Tongue (tissue), 1 donor: ENCODE measurements at regions not wholly inside any gene's neighbourhood (a gene's known extent, or its start where the extent isn't known, plus 50 kb on each side); places are given as distances from the start of the nearest gene placed in this dataset.
A peak's percentile ranks its signal among the peaks of the same experiment; 100 is the strongest.

Experiments
- DNase-seq: peaks from one replicate; pipeline ENCODE4 v3.0.0-alpha.2; 2015

DNA sequence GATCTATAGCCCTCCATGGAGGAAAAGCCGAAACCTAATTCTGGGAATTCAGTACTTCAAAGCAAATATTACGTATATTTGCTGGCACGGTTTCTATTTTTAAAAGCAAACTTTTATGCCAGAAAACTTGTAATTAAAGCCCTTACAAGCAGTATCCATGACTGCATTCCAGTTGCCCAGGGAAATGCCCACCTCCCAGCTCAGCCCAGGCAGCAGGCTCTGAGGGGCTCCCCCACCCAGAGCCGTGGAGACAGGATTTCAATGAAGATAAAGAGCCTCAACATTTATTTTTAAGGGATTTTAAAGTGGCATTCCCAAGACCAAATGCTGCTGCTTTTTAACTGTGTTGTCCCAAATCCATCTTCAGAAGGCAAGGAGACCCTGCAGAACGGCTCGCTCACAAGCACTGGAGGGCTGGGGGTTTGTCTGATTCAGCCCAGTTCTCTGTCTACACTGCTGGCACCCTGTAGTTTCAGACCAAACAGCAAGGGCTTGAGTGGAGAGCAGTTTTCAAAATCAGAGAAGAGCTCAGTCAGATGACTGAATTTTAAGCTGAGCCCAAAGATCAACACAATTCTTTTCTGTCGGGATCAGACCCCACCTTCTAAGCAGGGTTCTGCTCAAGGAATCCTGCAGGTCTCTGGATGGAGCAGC, 105.1 kb downstream of the KCNF1 start:
- no peak for DNase-seq

DNA sequence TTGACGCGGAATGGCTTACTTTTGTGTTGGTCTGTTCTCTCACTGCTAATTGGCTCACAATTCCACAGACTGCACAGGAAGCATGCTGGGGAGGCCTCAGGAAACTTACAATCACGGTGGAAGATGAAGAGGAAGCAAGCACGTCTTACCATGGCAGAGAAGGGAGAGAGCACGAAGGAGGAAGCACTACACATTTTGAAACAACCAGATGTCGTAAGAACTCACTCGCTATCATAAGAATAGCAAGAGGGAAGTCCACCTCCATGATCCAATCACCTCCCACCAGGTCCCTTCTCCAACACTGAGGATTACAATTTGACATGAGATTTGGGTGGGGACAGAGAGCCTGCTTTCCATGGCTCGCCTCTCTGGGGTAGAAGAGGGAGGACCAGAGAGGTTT, 106.2 kb downstream of the KCNF1 start:
- DNase-seq, result no peak

DNA sequence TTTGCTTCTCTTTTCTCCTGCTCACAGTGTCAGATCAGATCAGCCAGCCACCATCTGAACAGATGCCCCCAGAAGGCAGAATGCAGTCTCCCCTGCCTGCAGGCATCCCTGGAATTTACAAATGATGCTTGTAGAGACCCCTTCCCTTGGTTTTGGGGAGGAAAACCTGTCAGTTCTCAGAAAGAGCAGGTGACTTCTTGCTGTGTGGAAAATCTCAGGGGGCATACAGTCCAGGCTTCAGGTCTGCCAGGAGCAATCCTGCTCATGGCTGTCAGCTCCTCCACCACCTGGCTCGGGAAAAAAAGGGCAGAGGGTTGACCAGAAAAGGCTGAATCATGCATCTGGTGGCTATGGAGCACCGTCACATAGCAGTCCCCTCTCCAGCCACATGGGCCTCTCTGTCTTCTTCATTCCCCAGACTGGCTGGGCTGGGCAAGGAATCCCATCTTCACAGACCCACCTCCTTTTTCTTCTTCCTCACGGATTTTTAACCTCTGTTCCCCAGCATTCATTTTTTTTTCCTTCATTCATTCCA, 107.0 kb downstream of the KCNF1 start:
- no peak for DNase-seq

DNA sequence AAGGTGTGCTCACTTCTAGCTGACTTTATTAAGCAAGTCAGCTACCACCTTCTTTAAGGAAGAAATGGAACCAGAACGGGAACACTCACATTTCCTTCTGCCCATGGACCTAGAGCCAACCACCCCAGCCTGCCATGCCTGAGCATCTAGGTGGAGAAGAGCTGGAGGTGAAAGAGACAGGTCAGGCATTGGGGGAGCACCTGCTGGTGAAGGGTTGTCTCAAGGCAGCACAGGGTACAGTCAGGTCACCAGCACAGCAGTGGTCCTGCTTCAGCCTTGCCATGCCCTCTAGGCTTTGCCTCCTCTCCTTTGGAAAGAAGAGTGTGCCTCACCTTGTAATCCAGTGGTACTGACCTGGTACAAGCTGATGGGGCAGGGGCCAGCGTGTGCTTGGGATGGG, 107.9 kb downstream of the KCNF1 start:
- DNase-seq, result no peak

DNA sequence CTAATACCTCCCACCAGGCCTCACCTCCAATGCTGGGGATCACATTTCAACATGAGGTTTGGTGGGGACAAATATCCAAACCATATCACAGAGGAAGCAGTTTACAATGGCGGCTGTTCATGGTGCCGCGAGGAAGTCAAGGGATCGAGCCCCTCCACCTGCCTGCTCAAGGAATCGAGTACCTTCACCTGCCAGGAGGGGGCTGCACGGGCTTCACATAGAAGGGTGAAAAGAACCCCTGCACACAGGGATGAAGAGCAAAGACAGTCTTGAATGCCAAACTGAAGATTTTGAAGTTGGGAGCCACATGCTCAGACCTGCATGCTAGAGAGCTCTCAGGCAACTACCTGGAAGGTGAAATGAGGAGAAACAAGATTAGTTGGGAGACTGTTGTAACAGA, 110.3 kb downstream of the KCNF1 start:
- DNase-seq, result no peak

DNA sequence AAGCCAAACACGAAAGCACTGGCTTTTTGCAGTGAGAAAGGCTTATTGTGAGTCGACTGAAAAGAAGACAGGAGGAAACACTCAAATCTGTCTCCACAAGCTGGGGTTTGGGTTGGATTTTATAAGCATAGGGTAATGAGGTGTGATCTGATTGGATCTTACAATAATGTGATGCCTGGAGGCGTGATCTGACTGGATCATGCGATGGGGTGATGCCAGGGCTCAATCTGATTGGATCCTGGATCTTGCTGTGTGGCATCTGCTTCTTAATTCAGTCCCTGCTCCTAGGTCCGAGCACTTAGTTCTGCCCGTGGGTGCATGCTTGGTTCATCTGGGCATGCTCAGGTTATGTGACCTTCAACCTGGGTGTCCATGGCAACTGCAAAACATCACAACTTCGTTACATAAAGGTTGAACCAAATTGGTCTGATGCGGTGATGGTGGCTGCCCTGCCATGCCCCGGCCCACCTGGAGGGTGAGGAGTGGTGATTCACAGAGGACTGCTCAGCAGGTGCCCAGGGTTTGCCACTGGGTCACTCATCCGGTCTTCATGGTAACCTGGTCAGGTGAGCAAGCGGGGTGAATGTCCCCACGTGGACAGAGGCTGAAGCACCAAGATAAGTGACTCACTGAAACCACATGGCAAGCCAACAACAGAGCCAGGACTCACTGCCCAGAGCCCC, 111.0 kb downstream of the KCNF1 start:
- no peak for DNase-seq

DNA sequence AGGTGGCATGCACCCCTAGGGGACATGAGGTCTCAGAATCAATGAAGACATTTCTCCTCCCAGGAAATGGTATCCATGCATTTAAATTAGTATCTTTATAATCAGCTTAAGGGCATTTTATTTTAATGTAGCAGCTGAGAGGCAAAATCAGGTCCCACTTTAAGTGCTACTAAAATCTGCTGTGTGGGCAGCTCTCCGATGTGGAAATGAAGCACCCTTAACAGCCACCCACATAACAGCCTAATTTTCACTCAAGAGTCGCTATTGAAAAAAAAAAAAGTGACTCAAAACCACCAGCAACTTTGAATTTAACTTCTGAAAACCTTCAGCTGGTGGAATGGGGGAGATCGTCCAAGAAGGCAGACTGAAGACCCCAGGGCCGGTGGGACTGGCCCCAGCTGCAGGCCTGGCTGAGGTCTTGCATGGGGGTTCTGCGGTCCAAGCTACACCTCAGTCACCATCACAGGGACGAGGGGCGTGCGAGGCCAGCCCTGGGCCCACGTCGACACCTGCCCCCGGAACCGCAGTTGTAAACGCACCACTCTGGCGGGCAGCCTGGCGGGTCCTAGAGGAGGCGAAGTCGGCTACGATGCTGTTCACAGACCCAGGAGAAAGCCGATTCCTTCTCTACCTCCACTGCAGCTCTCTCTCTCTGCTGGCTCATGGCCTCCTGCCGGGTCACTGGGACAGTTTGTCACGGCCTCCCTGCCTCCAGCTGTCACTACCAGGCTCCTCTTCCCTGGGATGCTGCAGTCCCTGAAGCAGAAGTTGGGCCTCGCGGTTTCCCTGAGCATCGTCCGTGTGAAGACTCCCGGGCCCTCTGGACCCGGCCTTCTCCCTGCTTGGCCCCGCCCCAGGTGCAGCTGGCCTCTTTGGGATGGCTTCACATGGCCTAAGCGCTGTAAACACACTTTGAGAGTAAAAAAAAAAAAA, 111.9 kb downstream of the KCNF1 start:
- peak; percentile 5 for DNase-seq

DNA sequence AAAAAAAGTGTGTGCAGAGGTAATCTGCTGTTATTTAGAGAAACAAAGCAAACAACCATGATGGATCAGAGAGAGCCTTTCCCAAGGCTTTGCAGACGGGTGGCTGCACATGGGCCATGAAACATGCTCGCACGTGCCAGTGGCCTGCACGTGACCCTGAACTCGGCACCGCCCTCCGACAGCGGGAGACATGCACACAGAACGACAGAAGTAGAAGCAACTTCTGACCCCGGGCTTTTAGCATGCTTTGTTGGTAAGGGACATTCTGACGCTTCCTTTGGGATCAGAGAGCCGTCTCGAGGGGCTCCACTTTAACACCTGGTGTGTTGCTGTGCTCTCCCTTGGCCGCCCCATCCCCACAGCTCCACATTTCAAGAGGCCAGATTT, 112.5 kb downstream of the KCNF1 start:
- peak; percentile 79 for DNase-seq

DNA sequence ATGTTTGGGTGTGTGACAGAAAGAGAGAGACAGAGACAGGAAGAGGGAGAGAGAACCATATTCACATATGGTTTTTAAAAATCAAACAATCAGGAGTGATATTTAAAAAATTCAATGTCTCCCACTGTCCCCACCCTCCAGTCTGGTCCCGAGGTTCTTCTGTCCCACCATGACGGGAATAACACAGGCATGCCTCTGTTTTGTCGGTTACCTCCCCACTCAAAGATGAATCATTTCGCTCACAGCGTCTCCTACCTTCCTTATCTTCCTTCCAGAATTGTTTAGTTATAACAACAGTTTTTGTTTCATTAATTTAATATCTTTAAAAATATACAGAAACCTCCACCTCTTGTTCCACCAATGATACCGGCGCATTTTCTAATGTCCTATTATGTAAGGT, 113.0 kb downstream of the KCNF1 start:
- DNase-seq, result no peak

DNA sequence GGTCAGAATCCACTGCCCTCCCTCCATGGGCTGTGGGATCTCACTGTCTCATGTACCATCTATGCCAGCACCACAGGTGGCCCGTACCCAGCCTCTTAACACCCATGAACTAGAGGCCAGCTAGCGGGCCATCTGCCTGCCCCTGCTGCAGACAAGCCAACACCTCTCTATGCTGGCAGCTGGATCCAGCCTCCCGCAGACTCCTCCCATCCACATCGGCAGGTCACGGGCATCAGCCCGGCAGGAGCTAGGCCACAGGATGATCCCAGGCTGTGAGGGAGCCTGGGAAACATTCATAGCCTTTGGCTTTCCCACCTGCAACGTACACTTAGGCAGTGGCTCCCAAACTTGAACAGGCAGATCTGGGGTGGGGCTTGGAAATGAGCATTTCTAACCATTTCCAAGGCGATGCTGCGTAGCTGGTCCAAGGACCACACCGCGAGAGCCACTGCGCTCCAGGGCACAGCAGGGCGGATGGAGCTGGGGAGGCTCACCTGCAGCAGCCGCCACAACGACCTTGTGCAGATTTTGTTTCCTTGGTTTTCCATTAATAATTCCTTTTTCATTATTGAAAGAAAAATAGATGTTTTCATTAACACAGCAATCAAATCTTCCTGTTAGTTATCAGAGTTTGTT, 114.7 kb downstream of the KCNF1 start:
- DNase-seq, result peak; percentile 39

DNA sequence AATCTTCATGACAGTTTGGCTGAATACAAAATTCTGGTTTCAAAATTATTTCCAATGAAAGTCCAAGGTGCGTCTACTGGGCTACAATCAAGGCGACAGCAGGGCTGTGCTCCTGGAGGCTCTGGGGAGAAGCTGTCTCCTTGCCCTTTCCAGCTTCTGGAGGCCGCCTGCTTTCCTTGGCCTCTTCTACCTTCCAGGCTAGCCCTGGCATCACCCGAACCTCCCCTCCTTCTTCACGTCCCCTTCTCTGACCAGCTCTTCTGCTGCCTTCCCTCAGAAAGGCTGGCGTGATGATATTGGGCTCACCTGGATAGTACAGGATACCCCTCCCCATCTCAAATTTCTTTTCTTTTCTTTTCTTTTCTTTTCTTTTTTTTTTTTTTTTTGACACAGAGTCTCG, 115.5 kb downstream of the KCNF1 start:
- no peak for DNase-seq

DNA sequence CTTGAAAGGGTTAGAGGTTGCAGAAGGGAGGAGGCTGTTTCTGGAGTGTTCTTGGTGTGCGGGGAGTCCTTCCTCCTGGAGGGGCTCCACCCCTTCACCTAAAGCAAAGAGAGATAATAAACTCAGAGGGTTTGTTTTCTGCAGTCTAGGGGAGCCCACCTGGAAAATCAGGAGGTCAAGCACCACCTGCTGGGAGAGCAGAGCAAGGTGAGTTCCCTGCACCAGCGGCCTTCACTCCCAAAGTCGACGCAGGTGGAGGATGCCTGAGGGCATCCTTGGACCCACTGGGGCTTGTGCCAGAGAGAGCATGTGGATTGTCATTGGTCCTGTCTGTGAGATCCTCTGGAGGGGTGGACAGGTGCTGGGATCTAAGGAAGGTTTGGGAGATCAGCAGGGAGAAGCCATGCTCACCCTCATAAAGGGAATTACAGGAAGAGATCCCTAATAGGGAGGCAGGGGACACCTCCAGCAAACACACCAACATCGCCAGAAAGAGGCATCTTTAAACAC, 116.7 kb downstream of the KCNF1 start:
- DNase-seq, result no peak

DNA sequence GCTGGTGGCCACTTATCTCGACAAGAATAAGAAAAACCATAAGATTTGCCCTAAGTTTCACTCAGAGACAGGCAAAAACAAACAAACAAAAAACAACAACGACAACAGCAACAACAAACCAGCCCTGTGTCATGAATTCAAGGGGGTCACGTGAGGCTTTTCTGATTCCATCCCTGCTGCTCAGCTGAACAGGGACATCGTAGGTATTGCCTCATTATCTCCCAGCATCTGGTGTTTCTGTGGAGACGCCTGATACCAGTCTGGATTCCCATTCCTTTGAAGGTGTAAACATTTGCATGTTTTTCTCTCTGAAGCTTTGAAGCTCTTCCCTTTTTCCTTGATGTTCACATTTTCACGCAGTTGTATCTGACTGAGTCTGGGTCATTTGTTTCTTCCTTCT, 117.4 kb downstream of the KCNF1 start:
- no peak for DNase-seq

DNA sequence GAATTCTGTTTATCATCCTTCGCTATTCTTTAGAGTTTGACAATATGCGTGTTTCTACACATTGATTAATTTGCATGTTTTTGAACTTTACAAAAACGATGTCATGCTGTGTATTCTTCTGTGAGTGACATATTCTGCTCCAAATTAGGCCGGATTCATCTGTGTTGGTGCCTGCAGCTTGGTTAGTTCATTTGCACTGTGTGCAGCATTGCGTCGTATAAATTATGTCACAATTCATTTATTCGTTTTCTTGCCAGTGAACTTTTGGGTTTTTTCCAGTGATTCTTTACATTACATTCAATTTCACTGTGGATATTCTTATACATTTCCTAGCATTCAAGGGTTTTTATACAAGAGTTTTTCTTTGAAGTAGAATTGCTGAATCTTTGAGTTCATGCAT, 118.3 kb downstream of the KCNF1 start:
- no peak for DNase-seq

DNA sequence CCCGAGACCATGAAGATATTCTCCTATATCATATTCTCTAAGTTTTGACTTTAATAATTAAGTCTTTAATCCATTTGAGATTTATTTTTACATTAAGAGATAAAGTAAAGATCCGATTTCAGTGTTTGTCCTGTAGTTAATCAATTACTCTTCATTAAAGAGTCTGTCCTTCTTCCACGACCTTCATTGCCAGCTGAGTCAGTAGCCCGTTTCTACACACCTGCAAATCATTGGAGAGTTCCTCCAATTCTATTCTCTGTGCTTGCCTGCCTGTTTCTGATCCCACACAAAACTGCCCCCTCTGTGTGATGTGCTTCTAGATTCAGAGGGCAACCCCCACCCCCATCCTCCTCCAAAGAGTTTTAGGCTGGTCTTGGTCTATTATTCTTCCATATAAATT, 119.2 kb downstream of the KCNF1 start:
- no peak for DNase-seq

DNA sequence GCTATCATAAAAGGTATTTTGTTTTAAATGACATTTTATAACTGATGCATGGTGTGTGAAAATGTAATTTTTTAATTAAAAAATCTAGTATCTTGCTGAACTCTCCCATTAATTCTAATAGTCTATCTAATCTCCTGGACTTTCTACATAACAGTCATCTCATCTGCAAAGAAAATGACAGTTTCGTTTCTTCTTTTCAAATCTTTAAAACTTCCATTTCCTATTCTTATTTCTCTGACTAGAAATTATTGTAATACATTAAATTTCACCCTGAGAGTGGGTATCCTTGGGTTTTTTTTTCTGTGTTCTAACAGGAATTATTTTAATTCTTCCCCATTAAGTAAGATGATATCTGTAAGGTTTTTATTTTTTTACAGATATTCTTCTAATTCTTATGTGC, 120.1 kb downstream of the KCNF1 start:
- no peak for DNase-seq

DNA sequence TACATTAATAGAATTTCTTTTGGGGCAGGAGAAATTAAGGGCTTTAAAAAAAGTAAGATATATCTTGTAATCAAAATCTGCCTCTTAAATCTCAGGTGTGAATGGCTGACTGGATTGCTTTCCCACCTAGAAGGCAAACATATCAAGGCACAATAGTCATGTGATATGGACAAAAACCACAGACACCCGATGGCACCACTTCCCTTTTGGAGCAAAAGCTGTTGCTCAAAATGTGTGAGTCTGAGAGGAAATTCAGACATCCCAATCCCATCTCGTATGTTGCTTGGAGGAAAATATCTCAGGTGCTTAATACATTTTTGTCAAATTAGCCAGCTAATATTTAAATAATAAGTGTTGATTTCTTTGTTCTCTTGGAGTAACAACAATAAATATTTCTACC, 120.7 kb downstream of the KCNF1 start:
- no peak for DNase-seq

DNA sequence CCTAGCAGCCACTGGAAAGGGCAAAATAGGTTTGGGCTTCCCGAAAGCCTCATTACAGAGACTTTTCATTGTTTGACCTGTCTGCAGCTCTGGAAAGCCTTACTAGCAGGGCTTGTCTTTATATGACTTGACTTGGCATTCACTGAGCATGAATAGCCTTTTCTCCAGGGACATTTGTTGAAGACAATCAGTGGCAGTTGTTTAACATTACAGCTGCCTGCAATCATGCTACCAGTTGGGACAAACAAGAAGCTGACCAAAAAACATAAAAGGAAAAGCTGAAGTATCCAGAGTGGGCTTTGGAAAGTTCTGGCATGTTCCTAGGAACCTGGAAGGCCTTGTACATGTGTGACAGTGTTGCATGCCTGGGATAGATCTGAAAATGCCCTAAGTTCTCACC, 121.4 kb downstream of the KCNF1 start:
- no peak for DNase-seq

DNA sequence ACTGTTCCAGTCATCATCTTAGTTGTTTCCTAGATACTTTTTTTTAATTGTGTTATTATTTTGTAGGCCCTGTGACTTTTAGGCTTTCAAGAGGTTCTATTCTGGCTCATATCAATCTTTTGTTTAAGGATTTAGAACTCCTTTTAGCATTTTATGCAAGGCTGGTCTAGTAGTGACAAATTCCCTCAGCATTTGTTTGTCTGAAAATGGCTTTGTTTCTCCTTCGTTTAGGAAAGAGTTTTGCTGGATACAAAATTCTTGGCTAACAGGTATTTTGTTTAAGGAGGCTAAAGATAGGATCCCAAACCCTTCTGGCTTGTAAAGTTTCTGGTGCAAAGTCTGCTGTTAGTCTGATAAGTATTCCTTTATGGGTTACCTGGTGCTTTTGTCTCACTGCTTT, 116.6 kb upstream of the SLC66A3 start:
- DNase-seq, result no peak

DNA sequence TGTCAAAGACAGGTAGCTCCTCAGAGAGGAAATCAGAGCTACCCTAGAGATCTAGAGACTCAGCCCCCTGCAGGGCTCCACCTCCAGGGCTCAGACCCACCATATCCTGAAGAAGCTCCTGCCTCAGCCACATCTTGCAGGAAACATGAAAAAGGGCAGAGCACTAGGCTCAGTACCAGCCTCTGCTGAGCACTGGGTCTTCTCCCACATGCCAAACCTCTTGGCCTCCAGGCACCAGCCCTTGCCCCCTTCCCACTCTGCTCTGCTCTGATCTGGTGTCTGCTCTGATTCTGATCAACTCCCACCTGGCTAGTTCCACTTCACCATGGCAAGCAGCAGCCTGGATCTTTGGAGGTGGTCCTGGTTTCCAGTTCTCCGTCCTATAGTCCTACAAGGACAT, 114.3 kb upstream of the SLC66A3 start:
- no peak for DNase-seq

DNA sequence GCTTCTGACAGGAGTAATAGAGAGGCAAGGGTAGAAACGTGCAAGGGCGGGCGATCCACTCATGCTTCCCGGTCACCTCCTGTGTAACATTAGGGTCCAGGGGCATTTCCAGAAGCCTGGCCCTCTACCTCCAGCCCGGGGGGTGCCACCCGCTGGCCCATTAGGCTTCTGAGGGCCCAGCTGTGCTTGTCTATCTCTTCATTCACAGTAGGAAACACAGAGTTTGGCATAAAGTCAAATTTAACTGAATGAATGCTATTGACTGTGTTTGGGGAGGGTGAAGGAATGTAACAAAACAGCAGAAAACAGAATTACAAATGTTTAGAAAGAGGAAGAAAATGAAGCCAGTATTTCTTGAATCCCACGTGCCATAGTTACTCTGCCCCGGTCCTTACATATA, 112.4 kb upstream of the SLC66A3 start:
- peak; percentile 72 for DNase-seq

DNA sequence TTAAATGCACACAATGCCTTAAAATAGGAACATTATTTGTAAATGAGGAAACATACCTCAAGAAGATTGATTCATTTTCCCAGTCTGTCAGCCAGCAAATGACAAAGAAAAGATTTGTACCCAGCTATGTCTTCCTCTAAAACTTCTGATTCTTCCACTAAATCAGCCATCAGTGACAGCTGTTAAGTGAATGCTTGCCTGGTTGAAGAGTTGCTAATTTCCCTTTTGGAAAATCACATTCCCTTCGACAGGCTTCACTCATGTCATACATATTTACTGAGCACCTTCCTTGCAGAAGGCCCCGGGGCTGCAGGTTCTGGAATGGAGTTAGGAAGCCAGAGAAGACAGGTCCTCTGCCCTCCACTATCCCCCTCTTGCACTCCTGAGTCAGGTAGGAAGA, 112.0 kb upstream of the SLC66A3 start:
- DNase-seq, result peak; percentile 8
